ENCODE measurements at regions not wholly inside any gene's neighbourhood (a gene's known extent, or its start where the extent isn't known, plus 50 kb on each side); places are given as distances from the start of the nearest gene placed in this dataset.
"Not testable (repeated sequence)": the region's sequence is repeated elsewhere in the genome, so short reads cannot be mapped to it uniquely, and the experiment has no call there.

DNA sequence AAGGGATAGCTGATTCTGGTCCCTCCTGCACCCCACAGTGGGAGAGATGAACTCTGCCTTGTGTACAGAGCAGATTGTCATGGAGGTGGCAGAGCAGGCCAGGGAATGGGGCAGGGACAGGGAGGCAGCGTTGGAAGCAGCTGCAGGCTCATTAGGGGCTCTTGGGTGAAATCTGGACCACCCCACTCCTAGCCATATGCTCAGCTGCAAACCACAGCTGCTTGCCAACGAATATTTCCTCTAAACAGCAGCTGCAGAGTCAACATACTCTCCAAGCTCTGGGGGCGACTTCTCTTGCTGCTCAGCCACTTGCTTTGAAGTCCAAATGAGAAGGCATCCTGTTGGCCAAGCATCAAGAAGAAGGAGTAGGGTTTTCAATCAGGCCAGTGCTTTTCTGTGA lies 302.3 kb upstream of the AUTS2 start:
- TF ChIP-seq JUND (IDR thresholded peaks at IDR 0.05; ENCODE audit: low read depth), result no peak
- in situ Hi-C loops (cut with HindIII; ENCODE audit: low pct_unique_long_range_greater_than_20kb, low sequenced_read_pairs), result no loop called here
- no peak for DNase-seq (ENCODE audit: low read depth in 1 of 2, low spot score in 1 of 2)

DNA sequence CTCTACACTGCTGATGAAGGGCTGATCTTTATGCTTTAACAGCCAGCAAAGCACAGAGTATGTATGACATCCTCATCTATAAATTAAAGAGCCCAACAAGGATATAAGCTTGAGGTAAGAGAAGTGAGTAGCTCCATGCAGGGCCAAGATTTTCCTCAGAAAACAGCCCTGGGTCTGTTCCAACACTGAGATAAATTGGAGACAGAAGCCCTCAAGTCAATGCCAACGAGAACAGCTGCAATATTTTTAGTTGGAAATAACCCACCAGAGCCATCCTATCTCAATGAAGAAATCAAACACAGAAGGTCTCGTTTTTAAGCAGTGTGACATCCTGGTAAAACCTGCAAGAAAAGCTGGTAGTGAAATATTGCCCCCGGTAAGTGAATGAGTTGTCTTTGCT lies 297.0 kb upstream of the AUTS2 start:
- no peak for TF ChIP-seq JUND (IDR thresholded peaks at IDR 0.05; ENCODE audit: low read depth)
- in situ Hi-C loops (cut with HindIII; ENCODE audit: low pct_unique_long_range_greater_than_20kb, low sequenced_read_pairs), result no loop called here

DNA sequence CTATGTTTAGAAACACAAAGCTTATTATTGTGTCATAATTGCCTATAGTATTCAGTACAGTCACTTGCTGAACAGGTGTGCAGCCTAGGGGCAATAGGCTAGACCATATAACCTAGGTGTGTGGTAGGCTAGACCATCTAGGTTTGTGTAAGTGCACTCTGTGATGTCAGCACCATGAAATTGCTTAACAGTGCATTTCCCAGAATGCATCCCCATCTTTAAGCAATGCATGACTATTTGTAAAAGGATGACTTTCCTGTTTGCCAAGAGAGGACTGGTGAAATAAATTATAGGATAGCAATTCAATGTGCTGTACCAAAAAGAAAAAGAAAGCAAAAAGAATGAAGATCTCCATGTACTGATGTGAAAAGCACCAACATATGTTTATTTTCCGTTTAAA lies 288.7 kb upstream of the AUTS2 start:
- DNase-seq (ENCODE audit: low read depth in 1 of 2, low spot score in 1 of 2), result peak in 1 of 2 experiments; percentile 28
- TF ChIP-seq JUND (IDR thresholded peaks at IDR 0.05; ENCODE audit: low read depth), result no peak
- in situ Hi-C loops (cut with HindIII; ENCODE audit: low pct_unique_long_range_greater_than_20kb, low sequenced_read_pairs), result no loop called here

More for the DNA sequence above, 297.0 kb upstream of the AUTS2 start:
- no peak for DNase-seq (ENCODE audit: low read depth in 1 of 2, low spot score in 1 of 2)

DNA sequence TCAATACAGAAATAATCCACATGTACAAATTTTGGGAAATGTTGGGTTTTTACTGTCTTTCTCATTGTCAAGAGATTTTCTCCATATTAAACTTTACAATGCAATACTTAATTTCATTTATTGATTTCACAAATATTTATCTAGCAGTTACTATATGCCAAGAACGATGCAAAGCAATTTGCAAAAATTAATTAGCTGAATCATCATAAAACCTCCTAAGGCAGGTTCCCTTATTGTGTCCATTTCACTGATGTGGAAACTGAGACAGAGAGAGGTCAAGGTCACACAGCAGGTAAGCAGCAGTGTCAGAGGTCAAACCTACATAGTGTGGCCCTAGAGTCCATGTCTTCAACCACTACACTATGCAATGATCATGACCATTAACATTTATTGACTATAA lies 286.8 kb upstream of the AUTS2 start:
- TF ChIP-seq JUND (IDR thresholded peaks at IDR 0.05; ENCODE audit: low read depth), result no peak
- DNase-seq (ENCODE audit: low read depth in 1 of 2, low spot score in 1 of 2), result no peak
- in situ Hi-C loops (cut with HindIII; ENCODE audit: low pct_unique_long_range_greater_than_20kb, low sequenced_read_pairs), result no loop called here

DNA sequence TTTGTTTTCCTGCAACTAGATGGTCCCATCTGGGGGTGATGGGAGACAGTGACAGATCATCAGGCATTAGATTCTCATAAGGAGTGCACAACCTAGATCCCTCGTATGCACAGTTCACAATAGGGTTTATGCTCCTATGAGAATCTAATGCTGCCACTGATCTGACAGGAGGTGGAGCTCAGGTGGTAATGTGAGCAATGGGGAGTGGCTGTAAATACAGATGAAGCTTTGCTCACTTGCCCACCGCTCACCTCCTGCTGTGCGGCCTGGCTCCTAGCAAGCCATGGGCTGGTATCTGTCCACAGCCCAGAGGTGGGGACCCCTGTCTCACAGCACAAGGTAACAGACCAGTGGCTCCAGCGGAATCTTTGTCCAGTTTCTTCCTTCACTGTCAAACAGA lies 284.4 kb upstream of the AUTS2 start:
- DNase-seq (ENCODE audit: low read depth in 1 of 2, low spot score in 1 of 2); in situ Hi-C loops (cut with HindIII; ENCODE audit: low pct_unique_long_range_greater_than_20kb, low sequenced_read_pairs): not testable (repeated sequence)

DNA sequence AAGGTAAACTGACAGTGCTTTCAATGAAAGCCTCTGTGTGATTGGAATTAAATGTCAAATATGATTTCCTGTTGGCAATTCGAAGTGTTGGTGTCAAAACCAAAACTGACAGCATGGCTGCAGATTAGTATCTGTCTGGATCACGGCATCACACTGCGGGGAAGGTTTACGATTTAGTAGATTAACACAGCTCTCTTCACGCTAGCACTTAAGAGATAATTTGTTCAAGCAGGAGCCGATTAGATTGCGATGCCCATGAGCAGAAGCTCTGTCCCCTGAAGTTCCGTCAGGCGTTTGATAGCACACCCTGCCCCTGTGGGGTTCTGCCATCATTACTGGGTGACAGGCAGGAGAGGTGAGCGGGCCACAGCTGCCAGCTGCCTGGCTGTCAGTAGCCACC lies 279.5 kb upstream of the AUTS2 start:
- in situ Hi-C loops (cut with HindIII; ENCODE audit: low pct_unique_long_range_greater_than_20kb, low sequenced_read_pairs), result no loop called here
- DNase-seq (ENCODE audit: low read depth in 1 of 2, low spot score in 1 of 2), result no peak

DNA sequence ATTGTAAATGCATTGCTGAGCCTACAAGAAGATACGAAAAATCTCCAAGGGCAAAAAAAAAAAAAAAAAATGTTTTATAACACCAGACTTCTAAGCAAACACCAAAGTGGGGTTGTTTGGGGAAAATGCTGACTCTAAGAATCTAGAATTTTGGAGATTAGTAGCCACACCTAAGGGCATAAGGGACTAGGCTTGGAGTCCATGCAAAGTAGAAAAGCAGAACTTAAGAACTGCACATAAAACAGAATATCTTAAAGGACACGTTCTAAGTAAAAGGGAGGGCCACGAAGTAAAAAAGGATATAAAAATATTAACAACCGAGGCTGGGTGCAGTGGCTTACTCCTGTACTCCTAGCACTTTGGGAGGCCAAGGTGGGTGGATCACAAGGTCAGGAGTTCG lies 269.8 kb upstream of the AUTS2 start:
- DNase-seq (ENCODE audit: low read depth in 1 of 2, low spot score in 1 of 2), result no peak
- no peak for TF ChIP-seq JUND (IDR thresholded peaks at IDR 0.05; ENCODE audit: low read depth)
- in situ Hi-C loops (cut with HindIII; ENCODE audit: low pct_unique_long_range_greater_than_20kb, low sequenced_read_pairs), result no loop called here

More for the DNA sequence above, 279.5 kb upstream of the AUTS2 start:
- no peak for TF ChIP-seq JUND (IDR thresholded peaks at IDR 0.05; ENCODE audit: low read depth)

DNA sequence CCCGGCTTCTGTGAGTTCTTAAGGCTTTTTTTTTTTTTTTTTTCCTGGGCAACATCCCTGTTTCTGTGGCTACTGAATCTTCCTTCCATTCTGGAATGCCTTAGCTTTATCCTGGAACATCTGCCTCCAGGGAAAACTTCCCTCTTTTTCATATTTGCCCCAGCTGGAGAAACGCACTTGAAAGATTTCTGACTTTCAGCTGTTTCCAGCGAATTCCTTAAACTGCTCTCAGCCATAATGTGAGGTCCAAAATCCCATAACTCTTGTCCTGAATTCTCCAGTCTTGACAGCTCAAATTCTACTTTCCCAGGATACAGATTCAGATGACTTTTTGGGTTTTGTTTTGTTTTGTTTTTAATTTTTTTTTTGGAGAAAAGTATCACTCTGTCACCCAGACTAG lies 263.6 kb upstream of the AUTS2 start:
- no peak for TF ChIP-seq JUND (IDR thresholded peaks at IDR 0.05; ENCODE audit: low read depth)
- DNase-seq (ENCODE audit: low read depth in 1 of 2, low spot score in 1 of 2), result no peak
- in situ Hi-C loops (cut with HindIII; ENCODE audit: low pct_unique_long_range_greater_than_20kb, low sequenced_read_pairs), result no loop called here

DNA sequence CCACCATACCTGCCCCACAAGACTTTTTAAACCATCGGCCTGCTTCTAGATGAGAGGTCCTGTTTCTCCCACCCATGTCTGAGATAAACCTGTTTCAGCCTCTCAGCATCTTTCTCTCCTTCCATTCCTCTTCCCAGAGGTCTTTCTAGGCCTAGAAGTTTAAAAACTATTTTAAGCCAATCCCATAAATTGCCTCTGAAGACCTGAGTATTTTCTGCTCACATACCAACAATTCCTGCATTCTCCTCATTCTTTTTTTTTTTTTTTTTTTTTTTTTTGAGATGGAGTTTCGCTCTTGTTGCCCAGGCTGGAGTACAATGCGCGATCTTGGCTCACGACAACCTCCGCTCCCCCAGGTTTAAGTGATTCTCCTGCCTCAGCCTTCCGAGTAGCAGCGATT lies 262.9 kb upstream of the AUTS2 start:
- no peak for TF ChIP-seq JUND (IDR thresholded peaks at IDR 0.05; ENCODE audit: low read depth)
- DNase-seq (ENCODE audit: low read depth in 1 of 2, low spot score in 1 of 2), result no peak
- in situ Hi-C loops (cut with HindIII; ENCODE audit: low pct_unique_long_range_greater_than_20kb, low sequenced_read_pairs), result no loop called here

DNA sequence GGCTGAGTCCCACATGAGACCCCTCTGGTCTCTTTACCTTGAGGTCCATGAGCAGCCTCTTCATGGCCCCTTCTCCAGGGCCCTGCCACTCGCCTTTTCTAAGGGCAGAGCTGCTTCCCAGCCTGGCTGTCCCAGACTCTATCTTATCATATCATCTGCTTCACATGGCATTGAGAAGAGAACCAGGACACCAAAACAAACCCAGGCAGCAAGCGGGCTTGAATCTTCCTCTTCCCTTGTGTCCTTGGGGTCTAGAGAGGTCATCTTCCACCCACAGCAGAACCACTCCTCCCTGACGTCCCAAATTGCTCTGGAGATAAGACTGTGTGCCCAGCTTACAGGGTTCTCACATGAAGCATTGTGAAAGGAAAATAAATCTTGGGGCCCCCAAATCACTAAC lies 261.3 kb upstream of the AUTS2 start:
- no peak for TF ChIP-seq JUND (IDR thresholded peaks at IDR 0.05; ENCODE audit: low read depth)
- no peak for DNase-seq (ENCODE audit: low read depth in 1 of 2, low spot score in 1 of 2)
- in situ Hi-C loops (cut with HindIII; ENCODE audit: low pct_unique_long_range_greater_than_20kb, low sequenced_read_pairs), result no loop called here

DNA sequence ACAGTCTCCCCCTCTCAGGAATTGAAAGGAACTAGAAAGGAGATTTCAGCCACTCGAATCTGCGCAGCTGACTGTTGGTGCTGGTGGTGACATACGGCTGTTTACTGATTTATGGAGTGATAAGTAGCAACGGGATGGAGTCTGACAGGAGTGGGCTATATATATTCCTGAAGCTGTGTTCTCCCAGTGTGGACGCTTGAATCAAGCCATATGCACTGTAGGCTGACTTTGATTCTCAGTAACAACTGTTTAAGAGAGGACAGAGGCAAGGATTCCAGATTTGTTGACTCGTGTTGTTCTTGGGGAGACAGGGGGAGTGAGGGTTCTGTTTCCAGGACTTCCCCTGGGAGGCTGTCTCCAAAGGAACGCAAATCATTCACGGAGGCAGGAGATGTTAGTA lies 260.1 kb upstream of the AUTS2 start:
- in situ Hi-C loops (cut with HindIII; ENCODE audit: low pct_unique_long_range_greater_than_20kb, low sequenced_read_pairs), result no loop called here
- no peak for TF ChIP-seq JUND (IDR thresholded peaks at IDR 0.05; ENCODE audit: low read depth)
- DNase-seq (ENCODE audit: low read depth in 1 of 2, low spot score in 1 of 2), result no peak

DNA sequence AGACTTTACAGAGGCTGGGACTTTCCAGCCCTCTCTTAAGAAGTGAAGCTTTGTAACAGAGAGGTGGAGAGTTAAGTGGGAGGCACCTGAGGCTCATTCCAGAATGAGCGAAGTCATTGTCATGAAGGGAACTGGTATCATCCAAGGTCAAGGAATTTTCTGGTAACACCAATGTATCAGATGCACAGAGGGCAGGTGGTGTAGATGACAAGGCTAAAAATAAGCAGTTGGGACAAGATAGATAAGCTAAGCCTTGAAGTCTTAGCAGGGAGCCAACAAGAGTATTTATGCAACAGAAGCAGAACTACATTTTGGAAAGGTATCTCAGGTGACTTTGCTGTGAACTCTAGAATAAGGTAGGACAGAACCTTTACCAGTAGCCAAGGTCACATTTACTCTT lies 257.0 kb upstream of the AUTS2 start:
- no peak for TF ChIP-seq JUND (IDR thresholded peaks at IDR 0.05; ENCODE audit: low read depth)
- no peak for DNase-seq (ENCODE audit: low read depth in 1 of 2, low spot score in 1 of 2)
- in situ Hi-C loops (cut with HindIII; ENCODE audit: low pct_unique_long_range_greater_than_20kb, low sequenced_read_pairs), result no loop called here

DNA sequence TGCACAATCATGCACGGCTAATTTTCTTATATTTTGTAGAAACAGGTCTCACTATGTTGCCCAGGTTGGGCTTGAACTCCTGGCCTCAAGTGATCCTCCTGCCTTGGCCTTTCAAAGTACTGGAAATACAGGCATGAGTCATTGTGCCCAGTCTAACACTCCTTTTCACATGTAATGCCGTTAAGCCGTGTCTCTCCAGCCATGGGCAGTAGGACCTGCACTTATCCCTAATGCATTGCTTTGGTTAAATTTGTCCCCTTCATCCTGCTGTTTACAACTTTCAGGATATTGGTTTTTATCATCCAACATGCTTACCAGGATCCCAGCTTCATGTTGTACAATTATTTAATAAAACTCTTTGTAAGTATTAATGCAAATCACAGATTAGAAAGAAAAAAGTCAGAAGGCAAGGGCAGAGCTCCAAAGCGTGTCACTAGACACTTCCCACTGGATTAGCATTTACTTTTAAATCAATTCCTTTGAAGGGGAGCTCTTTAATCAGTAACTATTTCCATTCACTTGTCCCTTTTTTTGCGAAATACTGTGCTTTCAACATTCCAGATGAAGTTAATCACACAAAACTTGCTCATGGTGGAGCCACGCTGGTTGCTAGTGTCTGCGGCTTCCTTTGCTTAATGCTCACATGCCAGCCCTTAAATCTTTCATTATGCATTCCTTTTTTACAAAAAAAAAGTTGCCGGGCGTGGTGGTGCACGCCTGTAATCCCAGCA lies 256.0 kb upstream of the AUTS2 start:
- in situ Hi-C loops (cut with HindIII; ENCODE audit: low pct_unique_long_range_greater_than_20kb, low sequenced_read_pairs), result no loop called here
- DNase-seq (ENCODE audit: low read depth in 1 of 2, low spot score in 1 of 2), result no peak
- no peak for TF ChIP-seq JUND (IDR thresholded peaks at IDR 0.05; ENCODE audit: low read depth)

DNA sequence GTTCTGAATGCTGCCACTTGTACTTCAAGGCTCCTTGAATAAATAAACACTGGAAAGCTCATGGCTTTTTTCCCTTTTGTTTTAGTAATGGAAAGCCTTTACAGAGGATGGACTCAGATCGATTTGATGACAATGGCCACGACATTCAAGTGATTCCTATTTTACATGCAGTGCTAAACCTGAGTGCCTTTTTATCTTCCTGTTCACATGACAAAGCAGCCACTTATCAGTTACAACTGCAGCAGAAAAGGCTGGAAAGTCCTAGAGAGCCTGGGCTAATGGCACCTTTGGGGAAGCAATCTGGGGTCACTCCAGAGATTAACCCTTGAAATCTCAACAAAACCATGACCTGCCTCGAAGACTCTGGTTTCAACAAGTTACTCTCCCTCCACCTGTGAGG lies 249.0 kb upstream of the AUTS2 start:
- no peak for DNase-seq (ENCODE audit: low read depth in 1 of 2, low spot score in 1 of 2)
- TF ChIP-seq JUND (IDR thresholded peaks at IDR 0.05; ENCODE audit: low read depth), result no peak
- in situ Hi-C loops (cut with HindIII; ENCODE audit: low pct_unique_long_range_greater_than_20kb, low sequenced_read_pairs), result no loop called here
